ENCODE measurements at regions not wholly inside any gene's neighbourhood (a gene's known extent, or its start where the extent isn't known, plus 50 kb on each side); places are given as distances from the start of the nearest gene placed in this dataset.
"Not testable (repeated sequence)": the region's sequence is repeated elsewhere in the genome, so short reads cannot be mapped to it uniquely, and the experiment has no call there.

DNA sequence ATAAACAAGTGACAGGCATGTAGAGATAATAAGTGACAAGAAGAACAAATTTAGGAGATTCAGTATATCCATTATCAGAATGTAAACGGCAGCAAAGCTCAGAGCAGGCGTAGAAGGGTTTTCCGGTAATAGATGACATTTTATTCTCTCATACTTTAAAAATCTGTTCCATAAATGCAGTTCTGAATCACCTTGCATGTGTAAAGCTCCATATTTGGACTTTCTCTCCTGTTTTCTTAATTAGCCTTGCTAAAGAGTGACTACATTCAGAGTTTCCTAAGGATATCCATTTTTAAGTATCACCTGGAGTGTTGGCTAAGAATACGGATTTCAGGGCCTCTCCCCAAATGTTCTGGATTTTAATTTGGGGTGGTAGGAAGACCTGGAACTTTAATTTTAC lies 122.0 kb downstream of the SPP2 start:
- H3K4me3 ChIP-seq (ENCODE audit: low read depth, low read length): no peak overlapping the region
- TF ChIP-seq, protein P1, sequence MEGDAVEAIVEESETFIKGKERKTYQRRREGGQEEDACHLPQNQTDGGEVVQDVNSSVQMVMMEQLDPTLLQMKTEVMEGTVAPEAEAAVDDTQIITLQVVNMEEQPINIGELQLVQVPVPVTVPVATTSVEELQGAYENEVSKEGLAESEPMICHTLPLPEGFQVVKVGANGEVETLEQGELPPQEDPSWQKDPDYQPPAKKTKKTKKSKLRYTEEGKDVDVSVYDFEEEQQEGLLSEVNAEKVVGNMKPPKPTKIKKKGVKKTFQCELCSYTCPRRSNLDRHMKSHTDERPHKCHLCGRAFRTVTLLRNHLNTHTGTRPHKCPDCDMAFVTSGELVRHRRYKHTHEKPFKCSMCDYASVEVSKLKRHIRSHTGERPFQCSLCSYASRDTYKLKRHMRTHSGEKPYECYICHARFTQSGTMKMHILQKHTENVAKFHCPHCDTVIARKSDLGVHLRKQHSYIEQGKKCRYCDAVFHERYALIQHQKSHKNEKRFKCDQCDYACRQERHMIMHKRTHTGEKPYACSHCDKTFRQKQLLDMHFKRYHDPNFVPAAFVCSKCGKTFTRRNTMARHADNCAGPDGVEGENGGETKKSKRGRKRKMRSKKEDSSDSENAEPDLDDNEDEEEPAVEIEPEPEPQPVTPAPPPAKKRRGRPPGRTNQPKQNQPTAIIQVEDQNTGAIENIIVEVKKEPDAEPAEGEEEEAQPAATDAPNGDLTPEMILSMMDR (IDR thresholded peaks at IDR 0.05; ENCODE audit: borderline replicate concordance, insufficient read depth, low read depth, low read length): no peak

DNA sequence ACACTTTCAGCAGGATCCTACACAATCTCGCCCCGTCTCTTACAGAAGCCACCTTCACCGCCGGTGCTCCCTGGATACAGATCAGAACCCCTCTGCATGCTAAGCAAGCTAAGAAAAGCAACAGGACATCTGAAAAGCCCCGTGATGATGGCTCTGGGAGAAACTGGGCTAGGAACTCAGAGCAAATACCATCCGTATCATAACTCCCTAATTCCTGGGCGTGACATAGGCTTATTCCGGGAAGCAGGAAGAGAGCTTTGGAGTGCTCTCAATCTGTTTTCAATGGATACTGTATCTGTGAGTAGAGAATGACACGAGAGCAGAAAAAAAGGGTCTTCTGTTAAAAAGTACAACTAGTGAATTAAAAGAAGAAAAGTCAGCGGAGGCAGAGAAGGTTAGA lies 121.6 kb downstream of the SPP2 start:
- H3K4me3 ChIP-seq (ENCODE audit: low read depth, low read length): no peak overlapping the region
- TF ChIP-seq, protein P1 (IDR thresholded peaks at IDR 0.05; ENCODE audit: borderline replicate concordance, insufficient read depth, low read depth, low read length): no peak

DNA sequence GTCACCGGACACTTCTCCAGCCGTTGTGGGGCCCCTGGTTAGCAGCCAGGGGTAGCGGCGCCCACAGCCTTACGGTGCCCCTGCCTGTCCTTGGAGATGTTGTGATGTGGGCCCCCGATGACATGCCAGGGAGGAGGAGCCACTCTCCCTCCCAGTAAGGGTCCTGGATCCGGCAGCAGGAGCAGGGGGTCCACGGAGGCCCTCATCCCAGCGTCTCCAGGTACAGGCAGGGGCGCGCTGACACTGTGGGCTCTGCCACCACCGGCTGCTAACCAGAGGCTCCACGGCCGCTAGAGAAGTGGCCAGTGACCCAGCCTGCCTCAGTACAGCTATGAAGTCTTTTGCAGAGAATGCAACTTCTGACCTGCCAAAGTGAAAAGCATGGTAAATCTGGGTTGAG lies 121.2 kb downstream of the SPP2 start:
- TF ChIP-seq, protein P1 (IDR thresholded peaks at IDR 0.05; ENCODE audit: borderline replicate concordance, insufficient read depth, low read depth, low read length): no peak
- H3K4me3 ChIP-seq (ENCODE audit: low read depth, low read length): no peak overlapping the region

DNA sequence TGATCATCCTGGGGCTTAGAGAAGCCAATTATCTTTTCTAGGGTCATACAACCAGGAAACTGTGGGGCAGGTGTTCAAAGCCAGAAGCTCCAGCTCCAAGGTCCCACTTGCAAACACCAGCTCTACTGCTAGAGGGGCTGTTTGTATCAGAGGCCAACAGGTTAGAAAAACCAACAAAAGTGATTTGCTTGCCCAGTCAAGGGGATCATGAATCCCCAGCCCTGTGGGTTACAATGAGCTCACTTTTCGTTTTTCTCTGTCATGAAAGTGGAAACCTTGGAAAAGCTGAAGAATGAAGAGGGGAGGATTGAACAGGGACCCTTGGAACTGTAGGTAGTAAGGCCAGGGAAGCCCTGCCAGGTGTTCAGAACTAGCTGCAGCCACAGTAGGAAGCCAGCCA lies 119.2 kb downstream of the SPP2 start:
- TF ChIP-seq, protein P1 (IDR thresholded peaks at IDR 0.05; ENCODE audit: borderline replicate concordance, insufficient read depth, low read depth, low read length): no peak
- H3K4me3 ChIP-seq (ENCODE audit: low read depth, low read length): no peak overlapping the region

DNA sequence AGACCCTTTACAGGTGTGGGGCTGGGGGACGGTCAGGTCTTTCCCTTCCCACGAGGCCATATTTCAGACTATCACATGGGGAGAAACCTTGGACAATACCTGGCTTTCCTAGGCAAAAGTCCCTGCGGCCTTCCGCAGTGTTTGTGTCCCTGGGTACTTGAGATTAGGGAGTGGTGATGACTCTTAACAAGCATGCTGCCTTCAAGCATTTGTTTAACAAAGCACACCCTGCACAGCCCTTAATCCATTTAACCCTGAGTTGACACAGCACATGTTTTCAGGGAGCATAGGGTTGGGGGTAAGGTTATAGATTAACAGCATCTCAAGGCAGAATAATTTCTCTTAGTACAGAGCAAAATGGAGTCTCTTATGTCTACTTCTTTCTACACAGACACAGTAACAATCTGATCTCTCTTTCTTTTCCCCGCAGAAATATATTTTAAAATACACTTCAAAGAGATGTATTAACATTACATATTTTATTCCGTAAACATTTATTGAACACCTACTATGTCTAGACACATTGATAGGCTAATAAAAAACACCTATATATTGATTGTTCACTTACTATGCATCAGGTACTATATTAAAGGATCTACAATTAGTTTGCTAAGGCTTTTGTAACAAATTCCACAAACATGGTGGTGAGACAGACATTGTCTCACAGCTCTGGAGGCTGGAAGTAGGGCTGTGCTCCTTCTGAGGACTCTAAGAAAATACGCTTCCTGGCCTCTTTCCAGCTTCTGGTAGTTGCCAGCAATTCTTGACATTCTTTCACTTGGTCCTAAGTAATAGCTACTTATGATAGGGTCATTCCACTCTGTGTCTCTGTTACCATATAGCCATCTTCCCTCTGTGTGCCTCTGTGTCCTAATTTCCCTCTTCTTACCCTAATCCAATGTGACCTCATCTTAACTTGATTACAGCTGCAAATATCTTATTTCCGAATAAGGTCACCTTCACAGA lies 118.4 kb downstream of the SPP2 start:
- not testable (repeated sequence) for H3K4me3 ChIP-seq (ENCODE audit: low read depth, low read length)

DNA sequence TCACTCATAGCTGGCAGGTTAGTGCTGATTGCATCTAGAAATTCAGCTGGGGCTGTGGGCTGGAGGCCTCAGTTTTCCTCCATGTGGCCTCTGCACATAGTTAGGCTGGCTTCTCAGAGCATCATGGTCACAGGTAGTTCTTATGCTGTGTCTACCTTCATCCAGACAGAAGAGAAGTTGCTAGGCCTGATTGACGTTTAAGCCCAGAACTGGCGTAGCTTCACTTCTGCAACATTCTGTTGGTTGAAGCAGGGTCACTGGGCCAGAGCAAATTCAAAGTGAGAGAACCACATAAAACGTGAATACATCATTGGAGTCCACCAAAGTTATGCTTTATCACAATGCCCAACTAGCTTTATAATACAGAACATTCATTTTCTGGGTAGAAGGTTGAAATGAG lies 116.0 kb downstream of the SPP2 start:
- TF ChIP-seq, protein P1 (IDR thresholded peaks at IDR 0.05; ENCODE audit: borderline replicate concordance, insufficient read depth, low read depth, low read length): no peak
- no peak overlapping the region for H3K4me3 ChIP-seq (ENCODE audit: low read depth, low read length)

DNA sequence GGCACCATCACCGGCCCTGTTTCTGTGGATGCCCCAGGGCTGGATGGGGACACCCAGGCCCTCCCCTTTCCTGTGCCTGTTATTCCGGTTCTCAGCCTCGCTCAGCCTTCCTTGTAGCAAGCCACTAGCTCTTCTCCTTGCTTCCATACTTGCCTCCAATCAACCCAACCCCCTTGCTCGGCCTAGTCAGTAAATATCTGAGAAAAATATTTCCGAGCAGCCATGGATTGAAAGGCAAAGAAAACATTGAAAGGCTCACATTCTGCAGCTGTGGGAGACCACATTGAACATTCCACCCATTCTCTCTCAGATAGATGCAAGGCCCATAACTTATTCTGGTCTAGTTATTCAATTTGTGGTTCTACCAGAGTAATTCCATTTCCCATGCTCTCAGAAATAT lies 114.9 kb downstream of the SPP2 start:
- TF ChIP-seq, protein P1 (IDR thresholded peaks at IDR 0.05; ENCODE audit: borderline replicate concordance, insufficient read depth, low read depth, low read length): no peak

More for the DNA sequence above, 114.9 kb downstream of the SPP2 start:
- no peak overlapping the region for H3K4me3 ChIP-seq (ENCODE audit: low read depth, low read length)

Measured in GM12875 (cell line).